ENCODE measurements at regions not wholly inside any gene's neighbourhood (a gene's known extent, or its start where the extent isn't known, plus 50 kb on each side); places are given as distances from the start of the nearest gene placed in this dataset.

DNA sequence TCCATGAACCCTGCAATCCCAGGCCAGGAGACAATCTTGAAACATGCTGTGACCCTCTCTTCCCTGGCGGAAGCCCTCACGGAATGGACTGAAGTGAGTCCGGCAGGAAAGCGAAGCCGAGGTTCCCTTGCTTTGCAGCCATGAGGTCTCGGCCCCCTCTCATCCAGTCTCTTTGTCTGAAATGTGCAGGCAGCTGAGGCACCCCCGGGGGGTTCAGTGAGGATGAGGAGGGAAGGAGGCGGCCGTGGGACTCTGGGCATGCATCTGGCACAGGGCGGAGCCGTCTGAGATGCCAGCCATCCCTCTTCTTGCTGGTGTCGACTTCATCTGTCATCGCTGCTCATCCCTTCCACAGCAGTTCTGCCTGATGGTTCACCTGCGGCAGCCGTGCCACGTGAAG lies 1485.7 kb downstream of the BRD1 start:
- DNase-seq (ENCODE audit: low read depth) = no peak

DNA sequence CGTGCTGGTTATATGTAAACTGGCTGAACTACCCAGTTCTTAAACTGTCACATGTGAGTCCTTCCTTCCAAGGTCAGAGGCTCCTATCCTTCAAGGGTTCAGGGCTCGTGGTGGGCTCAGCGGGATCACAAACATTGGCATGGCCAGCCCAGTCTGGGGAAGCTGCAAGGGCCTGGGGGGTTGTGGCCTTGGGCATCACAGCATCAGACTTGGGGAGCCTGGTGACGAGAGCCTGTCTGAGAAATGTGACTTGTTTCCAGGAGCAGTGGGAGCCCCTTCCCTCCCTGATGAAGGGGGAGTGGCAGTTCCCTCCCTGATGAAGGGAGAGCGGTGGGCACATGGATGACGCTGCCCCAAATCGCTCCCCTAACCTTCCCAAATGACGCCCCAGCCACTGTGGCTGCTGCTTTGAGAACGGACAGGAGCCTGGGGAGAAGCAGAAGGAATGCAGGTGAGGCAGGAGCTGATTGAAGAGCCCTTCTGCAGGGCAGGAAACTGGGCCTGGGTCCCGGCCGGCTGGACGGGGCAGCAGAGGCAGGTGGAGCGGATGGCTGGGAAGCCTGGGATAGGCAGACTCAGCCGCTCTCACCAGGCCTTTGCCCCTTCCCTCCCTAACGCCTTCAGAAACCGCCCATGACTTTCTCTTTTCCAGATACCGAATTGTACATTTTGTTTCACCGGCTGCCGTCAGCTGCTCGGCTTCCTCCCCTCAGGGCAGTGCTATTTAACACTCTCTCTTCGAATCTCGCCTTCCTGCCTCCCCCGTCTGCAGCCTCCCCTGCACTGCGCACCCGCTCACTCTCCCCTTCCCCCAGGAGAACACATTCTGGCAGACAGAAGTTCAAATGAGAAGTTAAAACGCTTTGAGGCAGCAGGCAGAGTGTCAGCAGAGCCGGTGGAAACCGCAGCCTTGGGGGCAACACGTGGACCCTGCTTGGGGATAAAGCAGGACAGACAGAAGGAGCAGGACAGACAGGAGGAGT lies 1486.7 kb downstream of the BRD1 start:
- no peak overlapping the region for H3K4me3 ChIP-seq (ENCODE audit: control insufficient read depth, low read depth, low read length)
- TF ChIP-seq, protein P1, sequence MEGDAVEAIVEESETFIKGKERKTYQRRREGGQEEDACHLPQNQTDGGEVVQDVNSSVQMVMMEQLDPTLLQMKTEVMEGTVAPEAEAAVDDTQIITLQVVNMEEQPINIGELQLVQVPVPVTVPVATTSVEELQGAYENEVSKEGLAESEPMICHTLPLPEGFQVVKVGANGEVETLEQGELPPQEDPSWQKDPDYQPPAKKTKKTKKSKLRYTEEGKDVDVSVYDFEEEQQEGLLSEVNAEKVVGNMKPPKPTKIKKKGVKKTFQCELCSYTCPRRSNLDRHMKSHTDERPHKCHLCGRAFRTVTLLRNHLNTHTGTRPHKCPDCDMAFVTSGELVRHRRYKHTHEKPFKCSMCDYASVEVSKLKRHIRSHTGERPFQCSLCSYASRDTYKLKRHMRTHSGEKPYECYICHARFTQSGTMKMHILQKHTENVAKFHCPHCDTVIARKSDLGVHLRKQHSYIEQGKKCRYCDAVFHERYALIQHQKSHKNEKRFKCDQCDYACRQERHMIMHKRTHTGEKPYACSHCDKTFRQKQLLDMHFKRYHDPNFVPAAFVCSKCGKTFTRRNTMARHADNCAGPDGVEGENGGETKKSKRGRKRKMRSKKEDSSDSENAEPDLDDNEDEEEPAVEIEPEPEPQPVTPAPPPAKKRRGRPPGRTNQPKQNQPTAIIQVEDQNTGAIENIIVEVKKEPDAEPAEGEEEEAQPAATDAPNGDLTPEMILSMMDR (IDR thresholded peaks at IDR 0.05; ENCODE audit: control insufficient read depth, insufficient read depth, low read depth, low read length, missing control alignments) = no peak
- DNase-seq (ENCODE audit: low read depth) = no peak

More for the DNA sequence above, 1485.7 kb downstream of the BRD1 start:
- no peak overlapping the region for H3K4me3 ChIP-seq (ENCODE audit: control insufficient read depth, low read depth, low read length)
- TF ChIP-seq, protein P1 (IDR thresholded peaks at IDR 0.05; ENCODE audit: control insufficient read depth, insufficient read depth, low read depth, low read length, missing control alignments) = no peak

DNA sequence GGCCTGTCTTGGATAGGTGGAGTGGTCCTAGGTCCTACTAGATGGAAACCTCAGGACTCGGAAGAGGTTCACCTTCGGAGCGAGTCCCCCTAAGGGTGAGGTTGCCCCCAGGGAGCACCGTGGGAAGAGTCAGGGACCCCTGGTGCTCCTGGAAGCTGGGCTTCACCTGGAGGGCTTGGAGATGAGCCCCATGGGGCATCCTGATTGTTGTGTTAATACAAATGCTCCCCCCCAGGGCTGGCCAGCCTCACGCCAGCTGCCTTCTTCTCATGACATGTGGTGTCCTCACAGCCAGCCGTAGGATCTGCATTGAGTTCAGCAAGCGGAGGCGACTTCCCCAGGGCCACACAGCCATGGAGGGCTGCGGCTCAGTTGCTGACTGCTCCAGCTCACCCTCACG lies 1487.5 kb downstream of the BRD1 start:
- no peak for DNase-seq (ENCODE audit: low read depth)
- H3K4me3 ChIP-seq (ENCODE audit: control insufficient read depth, low read depth, low read length) = no peak overlapping the region
- TF ChIP-seq, protein P1 (IDR thresholded peaks at IDR 0.05; ENCODE audit: control insufficient read depth, insufficient read depth, low read depth, low read length, missing control alignments) = no peak

DNA sequence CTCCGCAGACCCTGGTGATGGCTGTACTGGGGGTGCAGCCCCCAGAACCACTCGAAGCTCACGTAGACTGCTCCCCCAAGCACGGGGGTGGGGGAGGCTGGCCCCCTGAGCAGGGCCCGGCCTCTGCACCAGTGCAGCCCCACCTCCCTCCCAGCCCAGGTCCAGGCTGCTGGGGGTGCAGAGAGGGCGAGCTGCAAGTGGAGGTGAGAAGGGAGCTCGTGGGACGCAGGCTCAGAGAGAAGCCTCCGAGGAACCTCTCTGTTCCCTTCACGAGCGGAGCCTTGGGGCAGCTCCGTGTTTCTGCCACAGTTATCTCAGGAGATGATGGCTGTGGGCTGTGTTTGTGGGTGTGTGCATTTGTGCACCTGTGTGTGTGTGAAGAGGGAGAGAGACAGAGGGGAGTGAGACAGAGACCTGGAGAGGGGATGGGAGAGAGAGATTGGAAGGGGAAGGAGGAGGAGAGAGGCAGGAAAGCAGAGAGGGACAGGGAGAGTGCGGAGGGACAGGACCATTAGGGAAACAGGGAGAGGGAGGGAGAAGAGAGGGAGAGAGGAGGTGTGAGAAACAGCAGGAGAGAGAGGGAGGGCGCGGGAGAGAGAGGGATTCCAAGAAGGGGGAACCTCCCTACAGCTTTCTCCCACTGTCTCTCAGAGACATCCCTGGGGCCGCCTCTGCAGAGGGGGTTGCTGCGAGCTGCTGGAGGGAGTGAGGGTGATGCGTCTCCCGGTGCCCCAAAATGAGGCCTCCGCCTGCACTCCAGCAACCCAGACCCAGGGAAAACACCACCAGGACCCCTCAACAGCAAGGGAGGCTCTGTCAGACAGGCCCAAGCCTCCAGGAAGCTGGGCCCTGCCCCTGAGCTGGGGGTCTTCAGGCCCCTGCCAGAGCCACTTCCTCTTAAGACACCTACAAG lies 1488.6 kb downstream of the BRD1 start:
- no peak for DNase-seq (ENCODE audit: low read depth)
- no peak overlapping the region for H3K4me3 ChIP-seq (ENCODE audit: control insufficient read depth, low read depth, low read length)
- TF ChIP-seq, protein P1 (IDR thresholded peaks at IDR 0.05; ENCODE audit: control insufficient read depth, insufficient read depth, low read depth, low read length, missing control alignments) = no peak

DNA sequence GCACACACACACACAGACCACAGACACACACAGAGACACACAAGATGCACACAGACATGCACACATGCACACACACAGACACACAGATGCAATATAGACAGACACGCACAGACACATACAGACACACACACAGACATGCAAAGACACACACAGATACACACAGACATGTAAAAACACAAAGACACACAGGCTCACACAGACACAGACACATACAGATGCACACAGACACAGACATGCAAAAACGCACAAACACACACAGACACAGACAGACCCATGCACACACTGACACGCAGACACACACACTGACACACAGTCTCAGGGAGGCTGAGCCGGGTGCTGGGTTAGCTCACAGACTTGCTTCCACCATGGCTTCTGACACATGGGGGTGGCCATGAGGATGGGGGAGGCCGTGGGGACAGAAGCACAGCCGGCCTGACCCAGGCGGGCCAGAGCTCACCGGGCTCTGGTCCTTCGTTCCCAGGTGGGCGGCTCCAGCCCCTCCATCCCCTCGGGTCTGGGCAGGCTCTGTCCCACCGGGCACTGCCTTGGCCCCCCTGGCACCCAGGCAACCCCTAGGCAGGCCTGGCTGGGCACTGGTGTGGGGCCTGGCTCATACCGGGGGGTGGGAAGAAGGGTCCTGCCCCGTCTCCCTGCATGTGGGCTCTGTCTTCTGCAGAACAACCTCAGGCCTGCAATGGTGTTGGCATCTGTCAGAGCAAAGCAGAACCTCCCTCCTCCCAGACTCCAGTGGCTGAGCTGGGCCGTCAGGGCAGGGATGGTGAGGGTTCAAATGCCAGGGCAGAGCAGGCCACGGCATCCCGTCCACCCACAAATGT lies 1489.5 kb downstream of the BRD1 start:
- TF ChIP-seq, protein P1 (IDR thresholded peaks at IDR 0.05; ENCODE audit: control insufficient read depth, insufficient read depth, low read depth, low read length, missing control alignments) = no peak
- no peak overlapping the region for H3K4me3 ChIP-seq (ENCODE audit: control insufficient read depth, low read depth, low read length)

More for the DNA sequence above, 1489.5 kb downstream of the BRD1 start:
- no peak for DNase-seq (ENCODE audit: low read depth)

Data from AG09309 (cell line).